H9 (cell line): ENCODE measurements at regions not wholly inside any gene's neighbourhood (a gene's known extent, or its start where the extent isn't known, plus 50 kb on each side); places are given as distances from the start of the nearest gene placed in this dataset.

Source experiments
- DNase-seq: peaks from one replicate; pipeline ENCODE4 v3.0.0-alpha.2; 2017
- H2AFZ ChIP-seq: one replicate; pipeline ENCODE4 v1.6.1; 2013; ENCODE audit warnings: mild to moderate bottlenecking, low read length, control low read depth, moderate library complexity
- H2AK5ac ChIP-seq: 2 replicates; pipeline ENCODE4 v1.6.1; 2013; ENCODE audit warnings: low read length, control low read depth, mixed read lengths; ENCODE audit not compliant: insufficient read length
- H2BK120ac ChIP-seq: one replicate; pipeline ENCODE4 v1.6.1; 2013; ENCODE audit warnings: low read depth, mild to moderate bottlenecking, low read length, control low read depth, inconsistent platforms; ENCODE audit not compliant: poor library complexity, severe bottlenecking
- H2BK12ac ChIP-seq: 2 replicates; pipeline ENCODE4 v1.6.1; 2013; ENCODE audit warnings: low read length, control low read depth, mixed read lengths, low read depth; ENCODE audit not compliant: insufficient read length
- H2BK15ac ChIP-seq: 2 replicates; pipeline ENCODE4 v1.6.1; 2013; ENCODE audit warnings: low read depth, low read length, control low read depth
- H2BK20ac ChIP-seq: one replicate; pipeline ENCODE4 v1.6.1; 2013; ENCODE audit warnings: low read depth, mild to moderate bottlenecking, low read length, control low read depth, inconsistent platforms; ENCODE audit not compliant: poor library complexity, severe bottlenecking
- H2BK5ac ChIP-seq: 2 replicates; pipeline ENCODE4 v1.6.1; 2013; ENCODE audit warnings: low read length, control low read depth, mixed read lengths; ENCODE audit not compliant: insufficient read length
- H3K14ac ChIP-seq: 2 replicates; pipeline ENCODE4 v1.6.1; 2013; ENCODE audit warnings: low read length, control low read depth; ENCODE audit not compliant: insufficient read depth
- H3K18ac ChIP-seq: 2 replicates; pipeline ENCODE4 v1.6.1; 2013; ENCODE audit warnings: low read depth, mild to moderate bottlenecking, mixed read lengths, low read length, control low read depth; ENCODE audit not compliant: insufficient read length
- H3K23ac ChIP-seq: 2 replicates; pipeline ENCODE4 v1.6.1; 2013; ENCODE audit warnings: low read length, control low read depth, mixed read lengths, low read depth; ENCODE audit not compliant: insufficient read length
- H3K23me2 ChIP-seq: 2 replicates; pipeline ENCODE4 v1.6.1; 2013; ENCODE audit warnings: low read depth, mild to moderate bottlenecking, mixed read lengths, low read length, control low read depth; ENCODE audit not compliant: insufficient read length, poor library complexity, severe bottlenecking
- H3K27ac ChIP-seq: 2 replicates; pipeline ENCODE4 v1.5.1; 2013; ENCODE audit warnings: low read length, control low read depth, mixed read lengths, low read depth; ENCODE audit not compliant: insufficient read length
- H3K27me3 ChIP-seq: 2 replicates; pipeline ENCODE4 v1.6.1; 2013; ENCODE audit warnings: low read length, control low read depth, inconsistent platforms; ENCODE audit not compliant: insufficient read depth
- H3K4ac ChIP-seq: 2 replicates; pipeline ENCODE4 v1.6.1; 2013; ENCODE audit warnings: low read depth, mild to moderate bottlenecking, control low read depth, inconsistent platforms, low read length, moderate library complexity
- H3K4me1 ChIP-seq: 2 replicates; pipeline ENCODE4 v1.6.1; 2013; ENCODE audit warnings: low read length, control low read depth, inconsistent platforms; ENCODE audit not compliant: insufficient read depth
- H3K4me2 ChIP-seq: 2 replicates; pipeline ENCODE4 v1.6.1; 2013; ENCODE audit warnings: low read length, control low read depth, mixed read lengths; ENCODE audit not compliant: insufficient read length, insufficient read depth
- H3K56ac ChIP-seq: 2 replicates; pipeline ENCODE4 v1.6.1; 2013; ENCODE audit warnings: low read depth, mild to moderate bottlenecking, mixed read lengths, low read length, control low read depth; ENCODE audit not compliant: insufficient read length
- H3K79me1 ChIP-seq: 2 replicates; pipeline ENCODE4 v1.6.1; 2013; ENCODE audit warnings: low read depth, mild to moderate bottlenecking, moderate library complexity, low read length, control low read depth, inconsistent platforms; ENCODE audit not compliant: insufficient read depth, poor library complexity, severe bottlenecking
- H3K79me2 ChIP-seq: 2 replicates; pipeline ENCODE4 v1.6.1; 2013; ENCODE audit warnings: low read length, control low read depth, inconsistent platforms; ENCODE audit not compliant: insufficient read depth
- H3K9ac ChIP-seq: 2 replicates; pipeline ENCODE4 v1.6.1; 2013; ENCODE audit warnings: low read length, control low read depth, mixed read lengths; ENCODE audit not compliant: insufficient read length; ENCODE audit errors: extremely low read depth
- H3K9me3 ChIP-seq: one replicate; pipeline ENCODE4 v1.6.1; 2013; ENCODE audit warnings: low read depth, low read length, inconsistent platforms; ENCODE audit not compliant: control insufficient read depth
- H3T11ph ChIP-seq: one replicate; pipeline ENCODE4 v1.6.1; 2013; ENCODE audit warnings: mild to moderate bottlenecking, low read length, control low read depth, inconsistent platforms
- H4K20me1 ChIP-seq: one replicate; pipeline ENCODE4 v1.6.1; 2013; ENCODE audit not compliant: control insufficient read depth, insufficient read length, insufficient read depth
- H4K5ac ChIP-seq: 2 replicates; pipeline ENCODE4 v1.6.1; 2013; ENCODE audit warnings: low read depth, mild to moderate bottlenecking, mixed read lengths, low read length, control low read depth; ENCODE audit not compliant: insufficient read length
- H4K8ac ChIP-seq: replicated peaks from 2 replicates; pipeline ENCODE4 v1.6.1; 2013; ENCODE audit warnings: low read length, control low read depth, mixed read lengths, low read depth; ENCODE audit not compliant: insufficient read length
- H4K91ac ChIP-seq: 2 replicates; pipeline ENCODE4 v1.6.1; 2013; ENCODE audit warnings: low read depth, mild to moderate bottlenecking, moderate library complexity, mixed read lengths, low read length, control low read depth; ENCODE audit not compliant: insufficient read length
- H3K27ac Mint-ChIP-seq, 3 experiments: 2 replicates in 2 of 3; 3 replicates in 1 of 3; pipeline ENCODE4 v1.8.0; 2020 to 2021; ENCODE audit warnings: mixed read lengths in 3 of 3, mild to moderate bottlenecking in 1 of 3, moderate library complexity in 1 of 3
- H3K27me3 Mint-ChIP-seq: 2 replicates; pipeline ENCODE4 v1.8.0; 2021; ENCODE audit warnings: low read depth, mild to moderate bottlenecking, moderate library complexity, mixed read lengths
- H3K36me3 Mint-ChIP-seq, 3 experiments: 2 replicates in 2 of 3; 3 replicates in 1 of 3; pipeline ENCODE4 v1.8.0; 2020 to 2021; ENCODE audit warnings: low read depth in 3 of 3, mixed read lengths in 3 of 3; ENCODE audit not compliant: insufficient read depth in 1 of 3
- H3K4me1 Mint-ChIP-seq, 2 experiments: 2 replicates each; pipeline ENCODE4 v1.8.0; 2020; ENCODE audit warnings: mixed read lengths in 2 of 2
- H3K4me3 Mint-ChIP-seq, 2 experiments: 2 replicates in 1 of 2; 3 replicates in 1 of 2; pipeline ENCODE4 v1.8.0; 2020 to 2021; ENCODE audit warnings: mild to moderate bottlenecking in 2 of 2, mixed read lengths in 2 of 2, moderate library complexity in 1 of 2
- H3K9me3 Mint-ChIP-seq, 2 experiments: 2 replicates in 1 of 2; 3 replicates in 1 of 2; pipeline ENCODE4 v1.8.0; 2020; ENCODE audit warnings: mild to moderate bottlenecking in 2 of 2, mixed read lengths in 2 of 2, moderate library complexity in 1 of 2
- WGBS: extraction: QIAGEN DNeasy Blood & Tissue Kit; methylation state at CpG from one replicate; pipeline ENCODE4 v1.1.7; 2013; ENCODE audit warnings: missing lambda C conversion rate, low lambda C conversion rate, mixed read lengths; ENCODE audit not compliant: insufficient read length; ENCODE audit errors: extremely low coverage; 5-methylcytosine and 5-hydroxymethylcytosine counted together
- TF ChIP-seq, protein P1 (sequence below): fragments of 200-600 bp; sonication (generic); conservative IDR thresholded peaks from 3 replicates; pipeline ENCODE4 v1.8.0; 2021; ENCODE audit warnings: antibody characterized with exemption, mild to moderate bottlenecking

DNA sequence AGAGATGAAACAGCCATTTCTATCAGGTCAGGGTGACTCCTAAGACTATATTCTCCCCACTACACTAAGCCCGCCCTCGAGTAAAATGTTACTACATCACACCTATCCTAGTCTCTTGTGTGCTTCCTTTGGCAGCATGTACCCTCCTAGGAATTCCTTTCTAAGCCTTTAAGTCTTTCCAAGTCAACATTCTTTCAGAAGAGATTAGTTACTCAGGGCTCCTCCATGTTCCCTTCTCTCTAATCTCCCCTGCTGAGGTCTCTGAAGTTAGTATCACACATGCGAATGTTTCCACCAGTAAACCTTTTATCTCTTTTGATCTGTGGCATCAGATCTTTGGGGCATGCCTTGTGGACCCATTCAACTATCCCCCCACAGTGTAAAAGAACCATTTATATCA, 873.7 kb upstream of the FAT3 start:
- Histone ChIP-seq H2BK15ac (no peak overlapping the region), H2BK5ac (no peak overlapping the region), H3K23ac (no peak overlapping the region), H3K4ac (no peak overlapping the region), H3K79me1 (no peaks in the 10 kb centered on the region), H2AFZ (no peak overlapping the region), H3K56ac (no peak overlapping the region), H2BK12ac (no peak overlapping the region), H3T11ph (no peak overlapping the region), H2BK20ac (no peak overlapping the region), H3K9ac (no peak overlapping the region), H3K9me3 (no peaks in the 10 kb centered on the region), H3K4me2 (no peak overlapping the region), H3K14ac (no peak overlapping the region), H4K5ac (no peak overlapping the region), H3K4me1 (no peaks in the 10 kb centered on the region), H3K18ac (no peak overlapping the region), H3K79me2 (no peaks in the 10 kb centered on the region), H2BK120ac (no peak overlapping the region), H3K27ac (no peak overlapping the region), H3K23me2 (no peaks in the 10 kb centered on the region), H4K20me1 (no peaks in the 10 kb centered on the region), H3K27me3 (no peaks in the 10 kb centered on the region), H2AK5ac (no peak overlapping the region), H4K8ac (no peak overlapping the region), H4K91ac (no peak overlapping the region)
- no CpG with 5 or more reads among the region's 3 CpGs for WGBS
- no peaks in the 10 kb centered on the region for H3K36me3 Mint-ChIP-seq
- no peak overlapping the region for H3K27ac Mint-ChIP-seq
- TF ChIP-seq, protein P1, sequence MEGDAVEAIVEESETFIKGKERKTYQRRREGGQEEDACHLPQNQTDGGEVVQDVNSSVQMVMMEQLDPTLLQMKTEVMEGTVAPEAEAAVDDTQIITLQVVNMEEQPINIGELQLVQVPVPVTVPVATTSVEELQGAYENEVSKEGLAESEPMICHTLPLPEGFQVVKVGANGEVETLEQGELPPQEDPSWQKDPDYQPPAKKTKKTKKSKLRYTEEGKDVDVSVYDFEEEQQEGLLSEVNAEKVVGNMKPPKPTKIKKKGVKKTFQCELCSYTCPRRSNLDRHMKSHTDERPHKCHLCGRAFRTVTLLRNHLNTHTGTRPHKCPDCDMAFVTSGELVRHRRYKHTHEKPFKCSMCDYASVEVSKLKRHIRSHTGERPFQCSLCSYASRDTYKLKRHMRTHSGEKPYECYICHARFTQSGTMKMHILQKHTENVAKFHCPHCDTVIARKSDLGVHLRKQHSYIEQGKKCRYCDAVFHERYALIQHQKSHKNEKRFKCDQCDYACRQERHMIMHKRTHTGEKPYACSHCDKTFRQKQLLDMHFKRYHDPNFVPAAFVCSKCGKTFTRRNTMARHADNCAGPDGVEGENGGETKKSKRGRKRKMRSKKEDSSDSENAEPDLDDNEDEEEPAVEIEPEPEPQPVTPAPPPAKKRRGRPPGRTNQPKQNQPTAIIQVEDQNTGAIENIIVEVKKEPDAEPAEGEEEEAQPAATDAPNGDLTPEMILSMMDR, result no peak
- peaks cover 12% of the 10 kb centered on the region for H3K27me3 Mint-ChIP-seq
- no peak overlapping the region for H3K4me3 Mint-ChIP-seq
- no peaks in the 10 kb centered on the region for H3K9me3 Mint-ChIP-seq
- DNase-seq, result no peak
- H3K4me1 Mint-ChIP-seq, result peaks cover 6 to 12% of the 10 kb centered on the region in 2 experiments
